Caco-2 (cell line): ENCODE measurements at regions not wholly inside any gene's neighbourhood (a gene's known extent, or its start where the extent isn't known, plus 50 kb on each side); places are given as distances from the start of the nearest gene placed in this dataset.

Experiments
- BruUV-seq: library from RNA; stranded (reverse); fragments of 400-500 nt; replicated peaks from 2 replicates; lab custom pipeline; 2021; lab: Mats Ljungman, UMichigan
- CTCF ChIA-PET: fragments of 300-600 bp; sonication (Branson Sonifier 250); formaldehyde crosslinking; loops from one replicate; lab custom pipeline; 2022; ENCODE audit warnings: antibody characterized with exemption; lab: Charles Lee
- POLR2A ChIA-PET: fragments of 300-600 bp; sonication (Branson Sonifier 250); formaldehyde crosslinking; loops from one replicate; lab custom pipeline; 2022; ENCODE audit warnings: antibody characterized with exemption; lab: Charles Lee
- DNase-seq, 2 experiments: peaks; one replicate each; pipeline versions ENCODE4 v3.0.0 to v3.0.0-alpha.2; 2020 to 2022
- H3K27me3 ChIP-seq: replicated peaks from 2 replicates; pipeline ENCODE4 v1.6.0; 2011; ENCODE audit warnings: low read length; ENCODE audit not compliant: control insufficient read depth, insufficient read depth
- H3K36me3 ChIP-seq: 2 replicates; pipeline ENCODE4 v1.5.1; 2011; ENCODE audit warnings: low read length; ENCODE audit not compliant: control insufficient read depth, insufficient read depth
- H3K4me1 ChIP-seq: fragments of 250-450 bp; sonication (Bioruptor Pico); 2 replicates; pipeline ENCODE4 v1.5.1; 2020; ENCODE audit warnings: mild to moderate bottlenecking
- H3K4me3 ChIP-seq: 2 replicates; pipeline ENCODE4 v1.5.1; 2011; ENCODE audit warnings: low read depth, mild to moderate bottlenecking, control low read depth, low read length
- H3K9me3 ChIP-seq: fragments of 250-450 bp; sonication (Bioruptor Pico); 2 replicates; pipeline ENCODE4 v1.5.1; 2020; ENCODE audit warnings: mild to moderate bottlenecking, moderate library complexity
- H3K27ac Mint-ChIP-seq: one replicate; pipeline ENCODE4 v1.8.0; 2022; ENCODE audit warnings: mixed read lengths; ENCODE audit not compliant: unreplicated experiment
- H3K27me3 Mint-ChIP-seq: one replicate; pipeline ENCODE4 v1.8.0; 2022; ENCODE audit warnings: mixed read lengths; ENCODE audit not compliant: insufficient read depth, unreplicated experiment
- H3K36me3 Mint-ChIP-seq: one replicate; pipeline ENCODE4 v1.8.0; 2022; ENCODE audit warnings: mild to moderate bottlenecking, mixed read lengths; ENCODE audit not compliant: insufficient read depth, unreplicated experiment
- H3K4me1 Mint-ChIP-seq: one replicate; pipeline ENCODE4 v1.8.0; 2022; ENCODE audit warnings: low read depth, mixed read lengths; ENCODE audit not compliant: unreplicated experiment
- H3K4me3 Mint-ChIP-seq: one replicate; pipeline ENCODE4 v1.8.0; 2022; ENCODE audit warnings: mild to moderate bottlenecking, moderate library complexity, mixed read lengths; ENCODE audit not compliant: unreplicated experiment
- H3K9me3 Mint-ChIP-seq: one replicate; pipeline ENCODE4 v1.8.0; 2022; ENCODE audit warnings: mixed read lengths; ENCODE audit not compliant: unreplicated experiment
- intact Hi-C: fragments of 100-400 bp; cut with micrococcal nuclease; formaldehyde crosslinking; loops from one replicate; pipeline ENCODE4 v1.10.0; 2022; ENCODE audit not compliant: unreplicated experiment
- TF ChIP-seq, protein P1 (sequence below), 2 experiments: fragments of 200-600 bp in 1 of 2; IDR thresholded peaks; 1 replicate in 1 of 2; 2 replicates in 1 of 2; pipeline versions ENCODE4 v1.5.1 to v1.8.0; 2011 to 2022; ENCODE audit warnings: antibody characterized with exemption in 1 of 2, control low read depth in 1 of 2, inconsistent platforms in 1 of 2, low read depth in 1 of 2, low read length in 1 of 2, mild to moderate bottlenecking in 1 of 2, moderate library complexity in 1 of 2; ENCODE audit not compliant: insufficient read depth in 1 of 2, severe bottlenecking in 1 of 2, unreplicated experiment in 1 of 2

DNA sequence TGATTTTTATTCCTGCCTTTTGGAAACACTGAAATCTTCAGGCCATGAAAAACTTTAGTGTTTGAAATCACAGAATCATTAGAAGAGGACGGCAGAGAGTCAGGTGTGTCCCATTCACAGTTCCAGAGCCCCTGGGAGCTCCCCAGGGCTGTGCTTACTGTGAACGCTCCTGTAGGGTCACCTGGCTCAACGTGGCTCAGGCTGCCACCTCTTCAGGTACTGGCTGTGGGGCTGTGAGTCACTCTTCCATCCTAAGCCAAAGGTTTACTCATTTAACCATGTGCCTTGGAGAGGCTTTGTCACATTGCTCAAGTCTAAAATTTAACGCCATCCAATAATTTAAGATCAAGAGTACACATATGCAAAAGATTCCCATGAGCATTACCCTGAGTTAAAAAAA lies 50.2 kb upstream of the FSTL4 start:
- CTCF ChIA-PET: no interaction called here
- DNase-seq: no peak
- POLR2A ChIA-PET: no interaction called here
- H3K27ac Mint-ChIP-seq: no peak overlapping the region
- intact Hi-C loops: no loop called here
- no peak overlapping the region for H3K4me3 Mint-ChIP-seq
- no peaks in the 10 kb centered on the region for H3K36me3 Mint-ChIP-seq
- H3K36me3 ChIP-seq: no peaks in the 10 kb centered on the region
- H3K9me3 ChIP-seq: no peaks in the 10 kb centered on the region
- H3K4me1 Mint-ChIP-seq: no peaks in the 10 kb centered on the region
- no peaks in the 10 kb centered on the region for H3K9me3 Mint-ChIP-seq
- H3K4me3 ChIP-seq: no peak overlapping the region
- H3K4me1 ChIP-seq: no peaks in the 10 kb centered on the region
- BruUV-seq: no TSS peak
- no peaks in the 10 kb centered on the region for H3K27me3 ChIP-seq
- H3K27me3 Mint-ChIP-seq: peaks cover 11% of the 10 kb centered on the region
- TF ChIP-seq, protein P1, sequence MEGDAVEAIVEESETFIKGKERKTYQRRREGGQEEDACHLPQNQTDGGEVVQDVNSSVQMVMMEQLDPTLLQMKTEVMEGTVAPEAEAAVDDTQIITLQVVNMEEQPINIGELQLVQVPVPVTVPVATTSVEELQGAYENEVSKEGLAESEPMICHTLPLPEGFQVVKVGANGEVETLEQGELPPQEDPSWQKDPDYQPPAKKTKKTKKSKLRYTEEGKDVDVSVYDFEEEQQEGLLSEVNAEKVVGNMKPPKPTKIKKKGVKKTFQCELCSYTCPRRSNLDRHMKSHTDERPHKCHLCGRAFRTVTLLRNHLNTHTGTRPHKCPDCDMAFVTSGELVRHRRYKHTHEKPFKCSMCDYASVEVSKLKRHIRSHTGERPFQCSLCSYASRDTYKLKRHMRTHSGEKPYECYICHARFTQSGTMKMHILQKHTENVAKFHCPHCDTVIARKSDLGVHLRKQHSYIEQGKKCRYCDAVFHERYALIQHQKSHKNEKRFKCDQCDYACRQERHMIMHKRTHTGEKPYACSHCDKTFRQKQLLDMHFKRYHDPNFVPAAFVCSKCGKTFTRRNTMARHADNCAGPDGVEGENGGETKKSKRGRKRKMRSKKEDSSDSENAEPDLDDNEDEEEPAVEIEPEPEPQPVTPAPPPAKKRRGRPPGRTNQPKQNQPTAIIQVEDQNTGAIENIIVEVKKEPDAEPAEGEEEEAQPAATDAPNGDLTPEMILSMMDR (IDR thresholded peaks at IDR 0.05; ENCODE audit: insufficient read depth in 1 of 2, low read depth in 1 of 2, low read length in 1 of 2, severe bottlenecking in 1 of 2, unreplicated experiment in 1 of 2): no peak
